Activated CD8-positive, alpha-beta T cell treated with anti-CD3 and anti-CD28 coated beads for 36 hours (primary cell): ENCODE measurements at regions not wholly inside any gene's neighbourhood (a gene's known extent, or its start where the extent isn't known, plus 50 kb on each side); places are given as distances from the start of the nearest gene placed in this dataset.
"Not testable (repeated sequence)": the region's sequence is repeated elsewhere in the genome, so short reads cannot be mapped to it uniquely, and the experiment has no call there.

Experiments used
- ATAC-seq: fragments of 200-7000 bp; cut with Tn5 transposase; one replicate; pipeline ENCODE4 v1.10.0; 2021; ENCODE audit warnings: mild to moderate bottlenecking, moderate library complexity
- CTCF ChIA-PET: fragments of 350-600 bp; sonication (Branson Sonifier 250); formaldehyde crosslinking; loops from one replicate; lab custom pipeline; 2021; ENCODE audit warnings: antibody characterized with exemption; lab: Charles Lee
- POLR2A ChIA-PET: fragments of 350-600 bp; sonication (Branson Sonifier 250); formaldehyde crosslinking; loops from one replicate; lab custom pipeline; 2021; ENCODE audit warnings: antibody characterized with exemption; lab: Charles Lee
- DNase-seq: peaks from one replicate; pipeline ENCODE4 v3.0.0-alpha.2; 2020
- H3K27ac Mint-ChIP-seq: one replicate; pipeline ENCODE4 v1.8.0; 2021; ENCODE audit warnings: mild to moderate bottlenecking, mixed read lengths
- H3K27me3 Mint-ChIP-seq: one replicate; pipeline ENCODE4 v1.8.0; 2021; ENCODE audit warnings: mixed read lengths
- H3K36me3 Mint-ChIP-seq: one replicate; pipeline ENCODE4 v1.8.0; 2021; ENCODE audit warnings: low read depth, mixed read lengths
- H3K4me1 Mint-ChIP-seq: one replicate; pipeline ENCODE4 v1.8.0; 2021; ENCODE audit warnings: low read depth, mixed read lengths
- H3K4me3 Mint-ChIP-seq: one replicate; pipeline ENCODE4 v1.8.0; 2021; ENCODE audit warnings: mild to moderate bottlenecking, moderate library complexity, mixed read lengths
- H3K9me3 Mint-ChIP-seq: one replicate; pipeline ENCODE4 v1.8.0; 2021; ENCODE audit warnings: mixed read lengths
- CTCF ChIP-seq: fragments of 200-600 bp; IDR thresholded peaks from one replicate; pipeline ENCODE4 v1.8.0; 2022; ENCODE audit warnings: antibody characterized with exemption, mild to moderate bottlenecking
- intact Hi-C: fragments of 100-400 bp; cut with micrococcal nuclease; formaldehyde crosslinking; loops from one replicate; pipeline ENCODE4 v1.10.0; 2022

- no peaks in the 10 kb centered on the region for H3K36me3 Mint-ChIP-seq
- no peak overlapping the region for H3K4me3 Mint-ChIP-seq
- no peak overlapping the region for H3K27ac Mint-ChIP-seq
- intact Hi-C loops: loop anchor here (5.0 to 10.0 kb wide), 3 partner anchors 287 to 1857 kb away; no protein-coding TSS in a partner anchor
- no peak for TF ChIP-seq CTCF
- H3K27me3 Mint-ChIP-seq: peaks cover 7% of the 10 kb centered on the region
- ATAC-seq (no peak), DNase-seq (no peak)
- ChIA-PET CTCF (interaction anchor here (1.2 kb wide), 1 partner anchor 1856 kb away, joined by 3 read pairs; no protein-coding TSS in a partner anchor), POLR2A (no interaction called here)
- no peaks in the 10 kb centered on the region for H3K4me1 Mint-ChIP-seq
- H3K9me3 Mint-ChIP-seq: no peaks in the 10 kb centered on the region
Observed at GRCh38 chr4:52377563-52377962, 281.5 kb downstream of the USP46 start.

GRCh38 chr4:52407545-52407944, 251.6 kb downstream of the USP46 start:
- no peaks in the 10 kb centered on the region for H3K4me1 Mint-ChIP-seq
- CTCF ChIA-PET: no interaction called here

GRCh38 chr4:52408032-52408431, 251.1 kb downstream of the USP46 start:
- ATAC-seq: no peak

More at GRCh38 chr4:52407545-52407944, 251.6 kb downstream of the USP46 start:
- ATAC-seq (no peak), DNase-seq (no peak)
- H3K9me3 Mint-ChIP-seq: peaks cover 9% of the 10 kb centered on the region
- intact Hi-C loops: no loop called here
- peaks cover 5% of the 10 kb centered on the region for H3K27me3 Mint-ChIP-seq
- POLR2A ChIA-PET: no interaction called here
- no peaks in the 10 kb centered on the region for H3K36me3 Mint-ChIP-seq
- no peak overlapping the region for H3K27ac Mint-ChIP-seq
- no peak overlapping the region for H3K4me3 Mint-ChIP-seq
- no peak for TF ChIP-seq CTCF

GRCh38 chr4:52408471-52408870, 250.6 kb downstream of the USP46 start:
- CTCF ChIA-PET: no interaction called here
- no peak for TF ChIP-seq CTCF
- POLR2A ChIA-PET: interaction anchor here (0.5 kb wide), 1 partner anchor 22 kb away, joined by 3 read pairs; no protein-coding TSS in a partner anchor
- intact Hi-C loops: no loop called here
- no peak overlapping the region for H3K4me3 Mint-ChIP-seq
- no peaks in the 10 kb centered on the region for H3K36me3 Mint-ChIP-seq
- ATAC-seq: no peak
- no peak overlapping the region for H3K27ac Mint-ChIP-seq
- H3K4me1 Mint-ChIP-seq: no peaks in the 10 kb centered on the region
- peaks cover 5% of the 10 kb centered on the region for H3K27me3 Mint-ChIP-seq
- DNase-seq: no peak
- H3K9me3 Mint-ChIP-seq: peaks cover 9% of the 10 kb centered on the region

More at GRCh38 chr4:52408032-52408431, 251.1 kb downstream of the USP46 start:
- Mint-ChIP-seq H3K36me3 (no peaks in the 10 kb centered on the region), H3K27me3 (peaks cover 5% of the 10 kb centered on the region), H3K4me1 (no peaks in the 10 kb centered on the region), H3K4me3 (no peak overlapping the region), H3K27ac (no peak overlapping the region), H3K9me3 (peaks cover 9% of the 10 kb centered on the region)
- intact Hi-C loops: no loop called here
- CTCF ChIA-PET: no interaction called here
- TF ChIP-seq CTCF: no peak
- no peak for DNase-seq
- POLR2A ChIA-PET: interaction anchor here (0.5 kb wide), 1 partner anchor 22 kb away, joined by 3 read pairs; no protein-coding TSS in a partner anchor

GRCh38 chr4:52409766-52410165, 249.3 kb downstream of the USP46 start:
- intact Hi-C loops, ATAC-seq, CTCF ChIA-PET: not testable (repeated sequence)

More at GRCh38 chr4:52409766-52410165, 249.3 kb downstream of the USP46 start:
- H3K4me3 Mint-ChIP-seq, H3K9me3 Mint-ChIP-seq, H3K27me3 Mint-ChIP-seq, H3K27ac Mint-ChIP-seq, H3K4me1 Mint-ChIP-seq, POLR2A ChIA-PET, DNase-seq, H3K36me3 Mint-ChIP-seq: not testable (repeated sequence)
